ENCODE measurements at regions not wholly inside any gene's neighbourhood (a gene's known extent, or its start where the extent isn't known, plus 50 kb on each side); places are given as distances from the start of the nearest gene placed in this dataset.

DNA sequence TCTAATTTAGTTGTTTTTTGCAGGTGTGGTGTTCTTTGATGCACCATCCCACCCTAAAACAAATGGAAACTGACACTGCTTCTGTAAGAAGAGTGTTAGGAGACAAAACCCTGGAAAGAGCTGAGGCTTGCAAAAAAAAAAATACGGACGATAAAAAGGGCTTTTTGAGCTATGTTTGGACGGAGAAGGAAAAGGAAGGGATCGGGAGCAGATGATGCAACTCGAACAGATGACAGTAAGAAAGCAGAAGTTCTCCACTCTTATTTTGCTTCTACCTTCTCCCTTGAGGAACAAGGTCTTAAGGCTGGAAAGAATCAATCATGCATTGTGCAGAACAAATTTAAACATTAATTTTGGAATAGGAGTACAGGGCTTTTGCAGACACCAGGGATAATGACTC lies 136.7 kb downstream of the MAF start:
- Histone ChIP-seq H3K9ac (no peak overlapping the region), H3K9me2 (no peaks in the 10 kb centered on the region), H2AFZ (ENCODE audit: low read depth) (no peak overlapping the region), H3K27ac (ENCODE audit: low read depth in 2 of 2, low read length in 1 of 2) (no peak overlapping the region), H3K4me2 (no peak overlapping the region), H3K27me3 (ENCODE audit: insufficient read depth) (no peaks in the 10 kb centered on the region), H3K79me2 (ENCODE audit: insufficient read depth) (no peaks in the 10 kb centered on the region), H3K4me3 (ENCODE audit: low read depth in 2 of 2, low read length in 1 of 2) (no peak overlapping the region), H3K36me3 (replicated peaks in 1 of 2; ENCODE audit: control insufficient read depth in 1 of 2, insufficient read depth in 2 of 2, low read length in 1 of 2) (no peaks in the 10 kb centered on the region), H4K20me1 (ENCODE audit: insufficient read depth) (no peaks in the 10 kb centered on the region), H3K4me1 (ENCODE audit: control insufficient read depth in 1 of 2, insufficient read depth in 2 of 2, low read depth in 1 of 2, low read length in 1 of 2) (no peaks in the 10 kb centered on the region), H3F3A (replicated peaks; ENCODE audit: insufficient read depth) (no peaks in the 10 kb centered on the region), H3K9me3 (no peaks in the 10 kb centered on the region)
- DNase-seq = no peak
- WGBS (ENCODE audit: low lambda C conversion rate) = 38% methylated on average over 5 of the region's 5 CpGs
- no peak for TF ChIP-seq FOXJ3 (CRISPR knock-in tag; IDR thresholded peaks at IDR 0.05)
- no peak for TF ChIP-seq TEAD4 (IDR thresholded peaks at IDR 0.05; ENCODE audit: borderline replicate concordance, insufficient read depth)
- no peak for TF ChIP-seq ELF1 (IDR thresholded peaks at IDR 0.05)
- no peak for TF ChIP-seq TAF1 (IDR thresholded peaks at IDR 0.05; ENCODE audit: borderline replicate concordance, low read depth, low read length)
- TF ChIP-seq, protein P1, sequence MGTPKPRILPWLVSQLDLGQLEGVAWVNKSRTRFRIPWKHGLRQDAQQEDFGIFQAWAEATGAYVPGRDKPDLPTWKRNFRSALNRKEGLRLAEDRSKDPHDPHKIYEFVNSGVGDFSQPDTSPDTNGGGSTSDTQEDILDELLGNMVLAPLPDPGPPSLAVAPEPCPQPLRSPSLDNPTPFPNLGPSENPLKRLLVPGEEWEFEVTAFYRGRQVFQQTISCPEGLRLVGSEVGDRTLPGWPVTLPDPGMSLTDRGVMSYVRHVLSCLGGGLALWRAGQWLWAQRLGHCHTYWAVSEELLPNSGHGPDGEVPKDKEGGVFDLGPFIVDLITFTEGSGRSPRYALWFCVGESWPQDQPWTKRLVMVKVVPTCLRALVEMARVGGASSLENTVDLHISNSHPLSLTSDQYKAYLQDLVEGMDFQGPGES (IDR thresholded peaks at IDR 0.05; ENCODE audit: low read depth, low read length) = no peak
- no peak for TF ChIP-seq MEF2A (IDR thresholded peaks at IDR 0.05; ENCODE audit: borderline replicate concordance, low read depth)
- no peak for TF ChIP-seq FOXM1 (IDR thresholded peaks at IDR 0.05; ENCODE audit: low read depth)
- POLR2A ChIA-PET = no interaction called here
- CTCF ChIA-PET = no interaction called here

DNA sequence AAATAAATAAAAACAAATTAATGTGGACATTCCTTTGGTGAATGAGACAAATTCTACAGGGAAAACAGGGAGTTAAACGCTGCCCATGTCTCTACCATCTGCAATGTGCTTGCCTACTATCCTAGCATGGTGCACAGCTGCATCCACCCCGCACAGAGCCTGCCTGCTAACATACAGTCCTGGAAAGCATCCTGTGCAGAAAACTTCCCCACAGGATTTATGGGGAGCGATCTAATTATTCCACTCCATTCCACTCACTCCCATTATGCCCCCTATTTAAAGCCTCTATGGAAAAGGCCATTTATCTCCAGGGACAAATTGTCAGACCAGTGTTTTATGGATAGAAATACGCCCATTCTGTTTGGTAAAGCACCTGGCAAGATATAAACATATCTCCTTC lies 144.5 kb downstream of the MAF start:
- Histone ChIP-seq H3K27ac (ENCODE audit: low read depth in 2 of 2, low read length in 1 of 2) (no peak overlapping the region), H3K9me3 (no peaks in the 10 kb centered on the region), H3K4me3 (ENCODE audit: low read depth in 2 of 2, low read length in 1 of 2) (no peak overlapping the region), H3K79me2 (ENCODE audit: insufficient read depth) (no peaks in the 10 kb centered on the region), H3K27me3 (ENCODE audit: insufficient read depth) (no peaks in the 10 kb centered on the region), H3K4me2 (no peak overlapping the region), H3K9me2 (no peaks in the 10 kb centered on the region), H3F3A (replicated peaks; ENCODE audit: insufficient read depth) (no peaks in the 10 kb centered on the region), H4K20me1 (ENCODE audit: insufficient read depth) (no peaks in the 10 kb centered on the region), H3K36me3 (replicated peaks in 1 of 2; ENCODE audit: control insufficient read depth in 1 of 2, insufficient read depth in 2 of 2, low read length in 1 of 2) (no peaks in the 10 kb centered on the region), H2AFZ (ENCODE audit: low read depth) (no peak overlapping the region), H3K4me1 (ENCODE audit: control insufficient read depth in 1 of 2, insufficient read depth in 2 of 2, low read depth in 1 of 2, low read length in 1 of 2) (no peaks in the 10 kb centered on the region), H3K9ac (no peak overlapping the region)
- no peak for DNase-seq
- TF ChIP-seq PBX3 (IDR thresholded peaks at IDR 0.05) = no peak
- ChIA-PET CTCF (no interaction called here), POLR2A (no interaction called here)
- 20% methylated on average over 4 of the region's 4 CpGs for WGBS (ENCODE audit: low lambda C conversion rate)

DNA sequence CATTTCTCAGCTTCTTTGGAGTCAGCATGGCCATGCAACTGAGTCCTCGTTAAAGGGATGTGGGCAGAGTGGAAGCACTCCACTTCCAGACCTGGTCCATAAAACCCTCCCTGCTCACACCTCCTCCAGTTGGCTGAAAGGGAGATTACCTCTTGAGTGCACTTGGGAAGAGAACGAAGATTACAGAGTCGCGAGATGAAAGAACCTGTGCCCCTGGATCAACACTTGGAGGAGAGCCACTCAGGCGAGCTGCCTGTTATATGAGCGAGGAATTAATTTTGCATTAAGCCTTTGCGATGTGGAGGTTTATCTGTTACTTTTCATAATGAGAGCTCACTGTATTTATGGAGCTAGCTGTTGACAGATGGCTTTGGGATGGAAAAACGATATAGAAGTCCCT lies 147.9 kb downstream of the MAF start:
- Histone ChIP-seq H2AFZ (ENCODE audit: low read depth) (no peak overlapping the region), H3K4me1 (ENCODE audit: control insufficient read depth in 1 of 2, insufficient read depth in 2 of 2, low read depth in 1 of 2, low read length in 1 of 2) (no peaks in the 10 kb centered on the region), H3K9me2 (no peaks in the 10 kb centered on the region), H3K9me3 (no peaks in the 10 kb centered on the region), H3F3A (replicated peaks; ENCODE audit: insufficient read depth) (no peaks in the 10 kb centered on the region), H3K27me3 (ENCODE audit: insufficient read depth) (no peaks in the 10 kb centered on the region), H4K20me1 (ENCODE audit: insufficient read depth) (no peaks in the 10 kb centered on the region), H3K9ac (no peak overlapping the region), H3K79me2 (ENCODE audit: insufficient read depth) (no peaks in the 10 kb centered on the region), H3K4me2 (no peak overlapping the region), H3K27ac (ENCODE audit: low read depth in 2 of 2, low read length in 1 of 2) (no peak overlapping the region), H3K4me3 (ENCODE audit: low read depth in 2 of 2, low read length in 1 of 2) (no peak overlapping the region), H3K36me3 (replicated peaks in 1 of 2; ENCODE audit: control insufficient read depth in 1 of 2, insufficient read depth in 2 of 2, low read length in 1 of 2) (no peaks in the 10 kb centered on the region)
- TF ChIP-seq TEAD4 (IDR thresholded peaks at IDR 0.05; ENCODE audit: borderline replicate concordance, insufficient read depth) (no peak), RXRA (IDR thresholded peaks at IDR 0.05; ENCODE audit: borderline replicate concordance, low read depth) (no peak)
- WGBS (ENCODE audit: low lambda C conversion rate) = 28% methylated on average over 8 of the region's 8 CpGs
- no peak for DNase-seq
- POLR2A ChIA-PET = no interaction called here
- CTCF ChIA-PET = interaction anchor here (0.9 kb wide), 1 partner anchor 16 kb away, joined by 4 read pairs; no protein-coding TSS in a partner anchor

All from SK-N-SH (cell line).